ENCODE measurements at regions not wholly inside any gene's neighbourhood (a gene's known extent, or its start where the extent isn't known, plus 50 kb on each side); places are given as distances from the start of the nearest gene placed in this dataset.

- H3K27me3 ChIP-seq (ENCODE audit: insufficient read depth, poor library complexity, severe bottlenecking): no peaks in the 10 kb centered on the region
- no peak for DNase-seq (ENCODE audit: low read depth in 1 of 2, low spot score in 1 of 2)
- H3K4me3 ChIP-seq (replicated peaks; ENCODE audit: insufficient read depth, low read length): no peak overlapping the region
- no peak for TF ChIP-seq SPI1 (IDR thresholded peaks at IDR 0.05; ENCODE audit: borderline replicate concordance, low read depth)
- TF ChIP-seq CTCF (IDR thresholded peaks at IDR 0.05; ENCODE audit: insufficient read depth, low read length): no peak
- no peak for TF ChIP-seq GABPA (IDR thresholded peaks at IDR 0.05; ENCODE audit: low read depth)
- TF ChIP-seq POLR2AphosphoS5 (IDR thresholded peaks at IDR 0.05; ENCODE audit: low read depth): no peak
- no peak for TF ChIP-seq REST (IDR thresholded peaks at IDR 0.05; ENCODE audit: insufficient replicate concordance, low read depth)
- no peak overlapping the region for H3K27ac ChIP-seq (replicated peaks)
Measured at GRCh38 chr18:65425366-65425765, 325.4 kb upstream of the CDH7 start.

GRCh38 chr18:65423776-65424175, 327.0 kb upstream of the CDH7 start:
- H3K4me3 ChIP-seq (replicated peaks; ENCODE audit: insufficient read depth, low read length): no peak overlapping the region
- no peak for TF ChIP-seq GABPA (IDR thresholded peaks at IDR 0.05; ENCODE audit: low read depth)
- no peak for TF ChIP-seq SPI1 (IDR thresholded peaks at IDR 0.05; ENCODE audit: borderline replicate concordance, low read depth)
- TF ChIP-seq REST (IDR thresholded peaks at IDR 0.05; ENCODE audit: insufficient replicate concordance, low read depth): no peak
- no peak for TF ChIP-seq CTCF (IDR thresholded peaks at IDR 0.05; ENCODE audit: insufficient read depth, low read length)
- no peak for TF ChIP-seq POLR2AphosphoS5 (IDR thresholded peaks at IDR 0.05; ENCODE audit: low read depth)
- DNase-seq (ENCODE audit: low read depth in 1 of 2, low spot score in 1 of 2): no peak
- H3K27ac ChIP-seq (replicated peaks): no peak overlapping the region
- H3K27me3 ChIP-seq (ENCODE audit: insufficient read depth, poor library complexity, severe bottlenecking): no peaks in the 10 kb centered on the region

GRCh38 chr18:65422544-65423136, 328.2 kb upstream of the CDH7 start:
- DNase-seq (ENCODE audit: low read depth in 1 of 2, low spot score in 1 of 2): no peak
- Histone ChIP-seq H3K27ac (replicated peaks) (no peak overlapping the region), H3K27me3 (ENCODE audit: insufficient read depth, poor library complexity, severe bottlenecking) (no peaks in the 10 kb centered on the region), H3K4me3 (replicated peaks; ENCODE audit: insufficient read depth, low read length) (no peak overlapping the region)
- no peak for TF ChIP-seq GABPA (IDR thresholded peaks at IDR 0.05; ENCODE audit: low read depth)
- no peak for TF ChIP-seq REST (IDR thresholded peaks at IDR 0.05; ENCODE audit: insufficient replicate concordance, low read depth)
- TF ChIP-seq POLR2AphosphoS5 (IDR thresholded peaks at IDR 0.05; ENCODE audit: low read depth): no peak
- no peak for TF ChIP-seq CTCF (IDR thresholded peaks at IDR 0.05; ENCODE audit: insufficient read depth, low read length)
